GM19240 (cell line): ENCODE measurements at regions not wholly inside any gene's neighbourhood (a gene's known extent, or its start where the extent isn't known, plus 50 kb on each side); places are given as distances from the start of the nearest gene placed in this dataset.
"Not testable (repeated sequence)": the region's sequence is repeated elsewhere in the genome, so short reads cannot be mapped to it uniquely, and the experiment has no call there.

Experiments
- DNase-seq: peaks from one replicate; pipeline ENCODE4 v3.0.0; 2011; ENCODE audit warnings: low spot score; ENCODE audit not compliant: insufficient read length

GRCh38 chr2:40915651-40916050, 463.8 kb upstream of the SLC8A1 start:
- DNase-seq: no peak

- DNase-seq: no peak
Measured at GRCh38 chr2:40935349-40935748, 483.5 kb upstream of the SLC8A1 start.

- no peak for DNase-seq
Measured at GRCh38 chr2:40937284-40937683, 485.4 kb upstream of the SLC8A1 start.

- DNase-seq: no peak
Measured at GRCh38 chr2:40953341-40953740, 501.5 kb upstream of the SLC8A1 start.

GRCh38 chr2:40955042-40955441, 503.2 kb upstream of the SLC8A1 start:
- DNase-seq: no peak

- DNase-seq: no peak
Measured at GRCh38 chr2:40955635-40956034, 503.7 kb upstream of the SLC8A1 start.

- DNase-seq: no peak
Measured at GRCh38 chr2:40957508-40957907, 505.6 kb upstream of the SLC8A1 start.

- no peak for DNase-seq
Measured at GRCh38 chr2:40962026-40962425, 510.1 kb upstream of the SLC8A1 start.

- no peak for DNase-seq
Measured at GRCh38 chr2:40964509-40965250, 512.8 kb upstream of the SLC8A1 start.

GRCh38 chr2:40967451-40967850, 515.6 kb upstream of the SLC8A1 start:
- DNase-seq: no peak

- DNase-seq: no peak
Measured at GRCh38 chr2:40975151-40975550, 523.3 kb upstream of the SLC8A1 start.

- DNase-seq: no peak
Measured at GRCh38 chr2:40997362-40997761, 545.5 kb upstream of the SLC8A1 start.

GRCh38 chr2:41000374-41000773, 548.5 kb upstream of the SLC8A1 start:
- DNase-seq: no peak

GRCh38 chr2:41000906-41001305, 549.0 kb upstream of the SLC8A1 start:
- no peak for DNase-seq

GRCh38 chr2:41004700-41005099, 552.8 kb upstream of the SLC8A1 start:
- no peak for DNase-seq

- DNase-seq: no peak
Measured at GRCh38 chr2:41020358-41020757, 568.5 kb upstream of the SLC8A1 start.

GRCh38 chr2:41024816-41025215, 572.9 kb upstream of the SLC8A1 start:
- no peak for DNase-seq

GRCh38 chr2:41026613-41027012, 574.7 kb upstream of the SLC8A1 start:
- DNase-seq: no peak

- DNase-seq: no peak
Measured at GRCh38 chr2:41027095-41027494, 575.2 kb upstream of the SLC8A1 start.

GRCh38 chr2:41031282-41031681, 579.4 kb upstream of the SLC8A1 start:
- DNase-seq: no peak

GRCh38 chr2:41032715-41033114, 580.8 kb upstream of the SLC8A1 start:
- DNase-seq: no peak

GRCh38 chr2:41033127-41033526, 581.2 kb upstream of the SLC8A1 start:
- no peak for DNase-seq

- no peak for DNase-seq
Measured at GRCh38 chr2:41038408-41038807, 586.5 kb upstream of the SLC8A1 start.

GRCh38 chr2:41039750-41040149, 587.9 kb upstream of the SLC8A1 start:
- DNase-seq: not testable (repeated sequence)
